Pancreas (tissue), 10 donors: ENCODE measurements at regions not wholly inside any gene's neighbourhood (a gene's known extent, or its start where the extent isn't known, plus 50 kb on each side); places are given as distances from the start of the nearest gene placed in this dataset.

Experiments used
- ATAC-seq, 4 donors: fragments of 200-7000 bp; cut with Tn5 transposase; one replicate each; pipeline versions ENCODE4 v1.8.0 to v1.9.1; 2020; ENCODE audit warnings: mild to moderate bottlenecking in 4 of 4, moderate library complexity in 4 of 4
- DNase-seq, 6 donors: peaks; one replicate each; pipeline ENCODE4 v3.0.0-alpha.2; 2020
- FAIRE-seq: peaks from 2 replicates; lab custom pipeline; 2012; peaks lifted over from hg19 to GRCh38; lab: Jason Lieb, UNC
- H3K27ac ChIP-seq, 4 donors: fragments of 200-600 bp; sonication (generic); 1 replicate in 3 of 4; 2 replicates in 1 of 4; pipeline versions ENCODE4 v1.5.0 to v1.8.0; 2020
- H3K27me3 ChIP-seq, 4 donors: fragments of 200-600 bp; one replicate each; pipeline ENCODE4 v1.8.0; 2021
- H3K36me3 ChIP-seq, 3 donors: fragments of 200-600 bp; sonication (generic) in 1 of 3; one replicate each; pipeline versions ENCODE4 v1.5.0 to v1.8.0; 2020 to 2021
- H3K4me1 ChIP-seq, 3 donors: fragments of 200-600 bp; one replicate each; pipeline ENCODE4 v1.8.0; 2021
- H3K4me3 ChIP-seq, 4 donors: fragments of 200-600 bp; sonication (generic) in 2 of 4; one replicate each; pipeline versions ENCODE4 v1.5.0 to v1.8.0; 2020 to 2021
- H3K9me3 ChIP-seq, 4 donors: fragments of 200-600 bp; one replicate each; pipeline ENCODE4 v1.8.0; 2021
- CTCF ChIP-seq, 4 donors: fragments of 200-600 bp; sonication (generic) in 3 of 4; IDR thresholded peaks; one replicate each; pipeline versions ENCODE4 v1.5.0 to v1.8.0; 2021; ENCODE audit warnings: antibody characterized with exemption in 4 of 4
- WGBS, 2 donors: extraction: QIAGEN DNeasy Blood & Tissue Kit; methylation state at CpG; one replicate each; pipeline ENCODE4 v1.1.7; 2013; 5-methylcytosine and 5-hydroxymethylcytosine counted together
- intact Hi-C, 3 donors: fragments of 100-400 bp; cut with DNase I; formaldehyde crosslinking; loops; one replicate each; pipeline versions ENCODE4 v1.11.1 to v1.14.2; 2022
- donor health status: healthy with polysubstance abuse.
- donor health status: DM: no; HTN: no; CAD: no; lungs with moderate emphysema.
- donor health status: DM: no; HTN: no; CAD: no.
- donor health status: control.
- donor health status: control.
- donor health status: Bipolar disorder and iron deficiency.
- donor health status: DM: yes; HTN: yes; CAD: no.
- donor health status: DM: no; HTN: no; CAD: no.
- donor health status: DM: no; HTN: no; CAD: no.
- donor health status: DM: yes; HTN: yes; CAD: no.

- no peak for TF ChIP-seq CTCF (IDR thresholded peaks at IDR 0.05)
- DNase-seq (no peak), FAIRE-seq (no peak), ATAC-seq (peak in 2 of 4 donors; percentile 26 to 32)
- H3K27me3 ChIP-seq: no peaks in the 10 kb centered on the region
- H3K9me3 ChIP-seq: no peaks in the 10 kb centered on the region
- no peaks in the 10 kb centered on the region for H3K36me3 ChIP-seq
- no peaks in the 10 kb centered on the region for H3K4me1 ChIP-seq
- 80 to 91% methylated on average over 26 of the region's 26 CpGs for WGBS, 2 donors
- peak overlapping the region in 1 of 4 donors; percentile 28 for H3K27ac ChIP-seq
- H3K4me3 ChIP-seq: no peak overlapping the region
- intact Hi-C loops: no loop called here
These were observed 89.4 kb upstream of the MYL10 start for GRCh38 chr7:101718363-101719122.

GRCh38 chr7:101719123-101719470 lies 90.0 kb upstream of the MYL10 start:
- TF ChIP-seq CTCF (IDR thresholded peaks at IDR 0.05): no peak
- H3K27me3 ChIP-seq: no peaks in the 10 kb centered on the region
- H3K4me1 ChIP-seq: no peaks in the 10 kb centered on the region
- no peak overlapping the region for H3K4me3 ChIP-seq
- H3K27ac ChIP-seq: no peak overlapping the region
- no peak for DNase-seq
- no peak for FAIRE-seq
- intact Hi-C loops: no loop called here
- 70 to 76% methylated on average over 9 of the region's 9 CpGs for WGBS, 2 donors
- no peaks in the 10 kb centered on the region for H3K9me3 ChIP-seq
- no peaks in the 10 kb centered on the region for H3K36me3 ChIP-seq
- no peak for ATAC-seq

GRCh38 chr7:101720324-101720723 lies 91.2 kb upstream of the MYL10 start:
- ATAC-seq: no peak
- Histone ChIP-seq H3K27ac (no peak overlapping the region), H3K36me3 (no peaks in the 10 kb centered on the region), H3K4me1 (no peaks in the 10 kb centered on the region), H3K9me3 (no peaks in the 10 kb centered on the region), H3K4me3 (no peak overlapping the region), H3K27me3 (no peaks in the 10 kb centered on the region)
- intact Hi-C loops: no loop called here
- 61 to 73% methylated on average over 5 of the region's 5 CpGs for WGBS, 2 donors
- TF ChIP-seq CTCF (IDR thresholded peaks at IDR 0.05): no peak
- no peak for FAIRE-seq
- no peak for DNase-seq

- H3K36me3 ChIP-seq: no peaks in the 10 kb centered on the region
- H3K4me3 ChIP-seq: no peak overlapping the region
- intact Hi-C loops: no loop called here
- H3K27me3 ChIP-seq: no peaks in the 10 kb centered on the region
- H3K4me1 ChIP-seq: no peaks in the 10 kb centered on the region
- FAIRE-seq: no peak
- H3K9me3 ChIP-seq: no peaks in the 10 kb centered on the region
- no peak overlapping the region for H3K27ac ChIP-seq
- no peak for ATAC-seq
- no peak for TF ChIP-seq CTCF (IDR thresholded peaks at IDR 0.05)
- no peak for DNase-seq
- WGBS, 2 donors: 74 to 77% methylated on average over 20 to 21 of the region's 21 CpGs
These were observed 93.2 kb upstream of the MYL10 start for GRCh38 chr7:101722247-101722646.

GRCh38 chr7:101723835-101724234 lies 93.6 kb upstream of the CUX1 start:
- Histone ChIP-seq H3K27me3 (no peaks in the 10 kb centered on the region), H3K9me3 (no peaks in the 10 kb centered on the region), H3K4me3 (no peak overlapping the region), H3K4me1 (no peaks in the 10 kb centered on the region), H3K27ac (no peak overlapping the region), H3K36me3 (no peaks in the 10 kb centered on the region)
- FAIRE-seq: no peak
- WGBS, 2 donors: 74 to 95% methylated on average over 1 of the region's 1 CpG
- no peak for TF ChIP-seq CTCF (IDR thresholded peaks at IDR 0.05)
- intact Hi-C loops: no loop called here
- no peak for DNase-seq
- no peak for ATAC-seq
